Lung (tissue), 11 donors: ENCODE measurements at regions not wholly inside any gene's neighbourhood (a gene's known extent, or its start where the extent isn't known, plus 50 kb on each side); places are given as distances from the start of the nearest gene placed in this dataset.

Experiments
- ATAC-seq: fragments of 200-7000 bp; cut with Tn5 transposase; one replicate; pipeline ENCODE4 v1.9.1; 2020; ENCODE audit warnings: moderate number of reproducible peaks; ENCODE audit not compliant: insufficient read depth, low FRiP score
- DNase-seq, 3 donors: peaks; one replicate each; pipeline ENCODE4 v3.0.0-alpha.2; 2013 to 2017
- H3K27ac ChIP-seq, 2 donors: one replicate each; pipeline ENCODE4 v1.5.1; 2013; ENCODE audit warnings: mild to moderate bottlenecking in 2 of 2, moderate library complexity in 2 of 2, control low read depth in 1 of 2, inconsistent platforms in 1 of 2, low read depth in 1 of 2, low read length in 1 of 2
- H3K27me3 ChIP-seq, 3 donors: one replicate each; pipeline ENCODE4 v1.5.1; 2013; ENCODE audit warnings: low read length in 2 of 3; ENCODE audit not compliant: control insufficient read depth in 3 of 3, insufficient read depth in 3 of 3
- H3K36me3 ChIP-seq, 4 donors: one replicate each; pipeline ENCODE4 v1.5.1; 2013; ENCODE audit warnings: low read length in 4 of 4, mild to moderate bottlenecking in 1 of 4, moderate library complexity in 1 of 4; ENCODE audit not compliant: control insufficient read depth in 4 of 4, insufficient read depth in 4 of 4
- H3K4me1 ChIP-seq, 5 donors: one replicate each; pipeline ENCODE4 v1.5.1; 2013; ENCODE audit warnings: low read length in 5 of 5, mild to moderate bottlenecking in 2 of 5, moderate library complexity in 1 of 5; ENCODE audit not compliant: control insufficient read depth in 5 of 5, insufficient read depth in 5 of 5
- H3K4me3 ChIP-seq: one replicate; pipeline ENCODE4 v1.5.1; 2013; ENCODE audit warnings: mild to moderate bottlenecking, control low read depth, moderate library complexity
- H3K9ac ChIP-seq, 2 donors: one replicate each; pipeline ENCODE4 v1.5.1; 2013; ENCODE audit warnings: low read length in 2 of 2, control low read depth in 1 of 2; ENCODE audit not compliant: insufficient read depth in 1 of 2
- H3K9me3 ChIP-seq, 4 donors: one replicate each; pipeline ENCODE4 v1.5.1; 2013; ENCODE audit warnings: low read length in 3 of 4, mild to moderate bottlenecking in 1 of 4, moderate library complexity in 1 of 4; ENCODE audit not compliant: control insufficient read depth in 4 of 4, insufficient read depth in 3 of 4
- CTCF ChIP-seq: IDR thresholded peaks from 2 replicates; pipeline ENCODE4 v1.5.1; 2012; ENCODE audit warnings: mild to moderate bottlenecking; ENCODE audit errors: control extremely low read depth, extremely low read depth
- WGBS, 2 donors: extraction: QIAGEN DNeasy Blood & Tissue Kit; methylation state at CpG; one replicate each; pipeline ENCODE4 v1.1.7; 2013; 5-methylcytosine and 5-hydroxymethylcytosine counted together
- donor health status: control.
- donor health status: control.
- donor health status: Bipolar disorder and iron deficiency.
- donor health status: healthy.
- donor health status: DM: yes; HTN: yes; CAD: no.

- ATAC-seq (no peak), DNase-seq (no peak)
- no peaks in the 10 kb centered on the region for H3K9me3 ChIP-seq
- H3K9ac ChIP-seq: no peak overlapping the region
- H3K27me3 ChIP-seq: peaks cover 0 to 12% (median 3%) of the 10 kb centered on the region in 3 donors
- H3K36me3 ChIP-seq: no peaks in the 10 kb centered on the region
- 46 to 51% methylated on average over 3 of the region's 3 CpGs for WGBS, 2 donors
- no peaks in the 10 kb centered on the region for H3K4me1 ChIP-seq
- no peak for TF ChIP-seq CTCF
- no peak overlapping the region for H3K4me3 ChIP-seq
- H3K27ac ChIP-seq: no peak overlapping the region
These were observed 408.1 kb upstream of the TMTC1 start for GRCh38 chr12:30191696-30192455.

- 63 to 69% methylated on average over 8 of the region's 8 CpGs for WGBS, 2 donors
- no peak overlapping the region for H3K4me3 ChIP-seq
- DNase-seq: no peak
- no peaks in the 10 kb centered on the region for H3K4me1 ChIP-seq
- no peaks in the 10 kb centered on the region for H3K27me3 ChIP-seq
- no peak overlapping the region for H3K9ac ChIP-seq
- H3K27ac ChIP-seq: no peak overlapping the region
- ATAC-seq: no peak
- H3K36me3 ChIP-seq: no peaks in the 10 kb centered on the region
- no peak for TF ChIP-seq CTCF
- H3K9me3 ChIP-seq: no peaks in the 10 kb centered on the region
These were observed 405.0 kb upstream of the TMTC1 start for GRCh38 chr12:30188602-30189326.

- H3K4me1 ChIP-seq: no peaks in the 10 kb centered on the region
- ATAC-seq (no peak), DNase-seq (no peak)
- H3K27me3 ChIP-seq: no peaks in the 10 kb centered on the region
- 37 to 38% methylated on average over 2 of the region's 2 CpGs for WGBS, 2 donors
- H3K27ac ChIP-seq: no peak overlapping the region
- peaks cover 0 to 5% (median 2%) of the 10 kb centered on the region in 4 donors for H3K9me3 ChIP-seq
- H3K4me3 ChIP-seq: no peak overlapping the region
- TF ChIP-seq CTCF: no peak
- H3K9ac ChIP-seq: no peak overlapping the region
- H3K36me3 ChIP-seq: no peaks in the 10 kb centered on the region
These were observed 403.7 kb upstream of the TMTC1 start for GRCh38 chr12:30187426-30187825.
